HG03354 (cell line): ENCODE measurements at regions not wholly inside any gene's neighbourhood (a gene's known extent, or its start where the extent isn't known, plus 50 kb on each side); places are given as distances from the start of the nearest gene placed in this dataset.
"Not testable (repeated sequence)": the region's sequence is repeated elsewhere in the genome, so short reads cannot be mapped to it uniquely, and the experiment has no call there.

ENCODE experiments used
- ATAC-seq: cut with Tn5 transposase; IDR thresholded peaks from one replicate; pipeline ENCODE4 v1.9.1; 2021; ENCODE audit warnings: mild to moderate bottlenecking; ENCODE audit not compliant: unreplicated experiment, poor library complexity, severe bottlenecking

GRCh38 chr11:70600911-70601415 is 202.6 kb downstream of the CTTN start:
- ATAC-seq = not testable (repeated sequence)

GRCh38 chr11:70601861-70602538 is 203.7 kb downstream of the CTTN start:
- no peak for ATAC-seq

- ATAC-seq = no peak
Measured at GRCh38 chr11:70603114-70603755, 204.9 kb downstream of the CTTN start.

GRCh38 chr11:70603756-70604211 is 205.5 kb downstream of the CTTN start:
- no peak for ATAC-seq

- no peak for ATAC-seq
Measured at GRCh38 chr11:70604221-70604620, 205.9 kb downstream of the CTTN start.

- ATAC-seq = no peak
Measured at GRCh38 chr11:70604630-70605467, 206.5 kb downstream of the CTTN start.

- ATAC-seq = no peak
Measured at GRCh38 chr11:70605468-70605815, 207.1 kb downstream of the CTTN start.

- no peak for ATAC-seq
Measured at GRCh38 chr11:70605846-70606245, 207.5 kb downstream of the CTTN start.

GRCh38 chr11:70606248-70606950 is 208.1 kb downstream of the CTTN start:
- ATAC-seq = no peak

GRCh38 chr11:70606951-70607330 is 208.6 kb downstream of the CTTN start:
- no peak for ATAC-seq

GRCh38 chr11:70607561-70607960 is 209.2 kb downstream of the CTTN start:
- no peak for ATAC-seq

GRCh38 chr11:70608568-70609470 is 210.5 kb downstream of the CTTN start:
- ATAC-seq = no peak

GRCh38 chr11:70610566-70611565 is 212.5 kb downstream of the CTTN start:
- no peak for ATAC-seq

- no peak for ATAC-seq
Measured at GRCh38 chr11:70611821-70612220, 213.5 kb downstream of the CTTN start.

- no peak for ATAC-seq
Measured at GRCh38 chr11:70612459-70613141, 214.3 kb downstream of the CTTN start.

GRCh38 chr11:70614034-70614681 is 215.8 kb downstream of the CTTN start:
- ATAC-seq = no peak
